HFFc6 (cell line): ENCODE measurements at regions not wholly inside any gene's neighbourhood (a gene's known extent, or its start where the extent isn't known, plus 50 kb on each side); places are given as distances from the start of the nearest gene placed in this dataset.

Experiments
- DNase-seq: peaks from one replicate; pipeline ENCODE4 v3.0.0-alpha.2; 2018
- H3K27ac Mint-ChIP-seq: 2 replicates; pipeline ENCODE4 v1.8.0; 2020; ENCODE audit warnings: mild to moderate bottlenecking, mixed read lengths
- H3K27me3 Mint-ChIP-seq: 2 replicates; pipeline ENCODE4 v1.8.0; 2021; ENCODE audit warnings: mild to moderate bottlenecking, moderate library complexity, mixed read lengths; ENCODE audit not compliant: insufficient read depth
- H3K36me3 Mint-ChIP-seq: 2 replicates; pipeline ENCODE4 v1.8.0; 2021; ENCODE audit warnings: low read depth, mixed read lengths
- H3K4me1 Mint-ChIP-seq: 2 replicates; pipeline ENCODE4 v1.8.0; 2020; ENCODE audit warnings: low read depth, mixed read lengths
- H3K4me3 Mint-ChIP-seq: 2 replicates; pipeline ENCODE4 v1.8.0; 2020; ENCODE audit warnings: mild to moderate bottlenecking, moderate library complexity, mixed read lengths
- H3K9me3 Mint-ChIP-seq: 2 replicates; pipeline ENCODE4 v1.8.0; 2020; ENCODE audit warnings: mild to moderate bottlenecking, mixed read lengths
- TF ChIP-seq, protein P1 (sequence below): fragments of 200-600 bp; sonication (generic); IDR thresholded peaks from 2 replicates; pipeline ENCODE4 v1.5.0; 2021; ENCODE audit warnings: antibody characterized with exemption, mild to moderate bottlenecking

DNA sequence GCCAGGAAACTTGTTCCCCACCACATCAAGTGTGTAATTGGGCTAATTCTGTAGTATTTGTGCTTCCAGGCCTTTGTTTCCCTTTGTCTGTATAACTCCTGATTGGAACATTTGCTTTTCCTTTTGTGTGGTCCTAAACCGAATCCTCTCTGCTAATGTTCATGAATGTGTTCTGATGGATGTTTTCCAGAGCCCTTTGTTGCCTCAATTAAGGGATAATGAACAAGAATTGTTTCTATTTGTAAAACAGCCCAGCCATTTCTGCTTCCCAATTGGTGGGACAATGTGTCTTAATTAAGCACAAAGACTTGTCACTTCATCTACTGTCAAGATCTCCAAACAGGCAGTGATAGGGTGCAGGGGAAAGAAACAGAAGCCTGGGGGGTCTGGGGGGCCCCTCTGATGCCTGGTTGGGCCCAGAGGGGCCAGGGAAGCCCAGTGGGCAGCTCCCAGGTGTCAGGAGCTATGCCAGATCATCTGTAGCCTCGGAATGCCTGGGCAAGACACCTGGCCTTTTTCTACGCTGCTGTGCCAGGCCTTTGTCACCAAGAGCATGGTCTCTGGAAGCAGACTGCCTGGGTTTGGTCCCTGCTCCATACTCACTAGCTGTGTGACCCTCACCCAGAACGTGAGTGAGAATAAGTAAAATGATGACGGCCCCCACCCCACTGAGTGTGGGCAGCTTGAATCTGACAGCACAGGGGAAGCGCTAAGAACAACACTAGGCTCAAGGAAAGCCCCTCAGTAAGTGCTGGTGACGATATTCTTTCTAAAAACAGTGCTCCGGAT lies 116.6 kb upstream of the PRR20G start:
- Mint-ChIP-seq H3K27me3 (peaks cover 39% of the 10 kb centered on the region), H3K4me1 (no peaks in the 10 kb centered on the region), H3K27ac (no peak overlapping the region), H3K9me3 (no peaks in the 10 kb centered on the region), H3K36me3 (no peaks in the 10 kb centered on the region), H3K4me3 (no peak overlapping the region)
- TF ChIP-seq, protein P1, sequence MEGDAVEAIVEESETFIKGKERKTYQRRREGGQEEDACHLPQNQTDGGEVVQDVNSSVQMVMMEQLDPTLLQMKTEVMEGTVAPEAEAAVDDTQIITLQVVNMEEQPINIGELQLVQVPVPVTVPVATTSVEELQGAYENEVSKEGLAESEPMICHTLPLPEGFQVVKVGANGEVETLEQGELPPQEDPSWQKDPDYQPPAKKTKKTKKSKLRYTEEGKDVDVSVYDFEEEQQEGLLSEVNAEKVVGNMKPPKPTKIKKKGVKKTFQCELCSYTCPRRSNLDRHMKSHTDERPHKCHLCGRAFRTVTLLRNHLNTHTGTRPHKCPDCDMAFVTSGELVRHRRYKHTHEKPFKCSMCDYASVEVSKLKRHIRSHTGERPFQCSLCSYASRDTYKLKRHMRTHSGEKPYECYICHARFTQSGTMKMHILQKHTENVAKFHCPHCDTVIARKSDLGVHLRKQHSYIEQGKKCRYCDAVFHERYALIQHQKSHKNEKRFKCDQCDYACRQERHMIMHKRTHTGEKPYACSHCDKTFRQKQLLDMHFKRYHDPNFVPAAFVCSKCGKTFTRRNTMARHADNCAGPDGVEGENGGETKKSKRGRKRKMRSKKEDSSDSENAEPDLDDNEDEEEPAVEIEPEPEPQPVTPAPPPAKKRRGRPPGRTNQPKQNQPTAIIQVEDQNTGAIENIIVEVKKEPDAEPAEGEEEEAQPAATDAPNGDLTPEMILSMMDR: no peak
- DNase-seq: no peak

DNA sequence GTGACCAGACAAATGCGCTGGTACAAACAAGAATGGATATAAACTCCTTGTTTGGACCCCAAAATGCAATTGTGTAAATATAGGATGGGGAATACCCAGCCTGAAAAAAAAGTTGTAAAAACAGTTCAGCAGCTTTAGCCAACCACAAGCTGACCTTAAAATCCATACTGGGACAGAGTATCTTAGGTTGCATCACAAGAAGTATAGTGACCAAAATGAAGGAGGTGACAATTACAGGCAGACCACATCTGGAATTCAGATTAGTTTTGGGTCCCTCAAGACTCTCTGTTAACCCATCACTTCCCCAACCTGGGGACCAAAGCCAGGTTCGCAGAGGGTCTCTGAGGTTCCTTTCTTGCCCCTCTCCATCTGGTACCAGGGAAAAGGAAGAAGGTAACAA lies 115.9 kb upstream of the PRR20G start:
- DNase-seq: no peak
- H3K4me1 Mint-ChIP-seq: no peaks in the 10 kb centered on the region
- no peak overlapping the region for H3K4me3 Mint-ChIP-seq
- H3K36me3 Mint-ChIP-seq: no peaks in the 10 kb centered on the region
- H3K27me3 Mint-ChIP-seq: peaks cover 34% of the 10 kb centered on the region
- H3K27ac Mint-ChIP-seq: no peak overlapping the region
- TF ChIP-seq, protein P1: no peak
- no peaks in the 10 kb centered on the region for H3K9me3 Mint-ChIP-seq

DNA sequence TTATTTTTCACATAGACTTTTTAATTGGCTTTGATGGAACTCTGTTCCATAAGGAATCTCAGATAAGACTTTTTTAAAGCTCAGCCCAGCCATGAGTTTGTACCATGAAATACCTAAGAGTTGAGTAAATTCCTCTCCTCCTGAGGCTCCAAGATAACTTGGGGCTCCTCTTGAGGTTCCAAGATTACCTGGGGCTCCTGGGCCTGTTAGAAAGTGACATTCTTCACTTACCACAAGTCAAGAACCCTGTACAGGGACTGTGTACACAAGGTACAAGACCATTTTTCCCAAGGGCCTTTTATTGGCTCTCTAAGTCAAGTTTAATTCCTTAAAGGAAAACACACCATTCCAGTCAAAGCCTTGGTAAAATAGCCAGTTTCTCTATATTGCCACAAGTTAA lies 111.3 kb upstream of the PRR20G start:
- Mint-ChIP-seq H3K9me3 (no peaks in the 10 kb centered on the region), H3K36me3 (no peaks in the 10 kb centered on the region), H3K4me3 (no peak overlapping the region), H3K27ac (no peak overlapping the region), H3K27me3 (peaks cover 35% of the 10 kb centered on the region), H3K4me1 (0 out of 2 replicates have a peak, but pooled peaks cover 5% of the 10 kb centered on the region)
- DNase-seq: no peak
- TF ChIP-seq, protein P1: no peak

GRCh38 chr3:127396473-127396872 lies 108.6 kb upstream of the PRR20G start:
- peaks cover 47% of the 10 kb centered on the region for H3K27me3 Mint-ChIP-seq
- 0 out of 2 replicates have a peak, but pooled peaks cover 5% of the 10 kb centered on the region for H3K4me1 Mint-ChIP-seq
- no peak overlapping the region for H3K27ac Mint-ChIP-seq
- no peak overlapping the region for H3K4me3 Mint-ChIP-seq
- TF ChIP-seq, protein P1: no peak
- no peak for DNase-seq
- no peaks in the 10 kb centered on the region for H3K9me3 Mint-ChIP-seq
- no peaks in the 10 kb centered on the region for H3K36me3 Mint-ChIP-seq

DNA sequence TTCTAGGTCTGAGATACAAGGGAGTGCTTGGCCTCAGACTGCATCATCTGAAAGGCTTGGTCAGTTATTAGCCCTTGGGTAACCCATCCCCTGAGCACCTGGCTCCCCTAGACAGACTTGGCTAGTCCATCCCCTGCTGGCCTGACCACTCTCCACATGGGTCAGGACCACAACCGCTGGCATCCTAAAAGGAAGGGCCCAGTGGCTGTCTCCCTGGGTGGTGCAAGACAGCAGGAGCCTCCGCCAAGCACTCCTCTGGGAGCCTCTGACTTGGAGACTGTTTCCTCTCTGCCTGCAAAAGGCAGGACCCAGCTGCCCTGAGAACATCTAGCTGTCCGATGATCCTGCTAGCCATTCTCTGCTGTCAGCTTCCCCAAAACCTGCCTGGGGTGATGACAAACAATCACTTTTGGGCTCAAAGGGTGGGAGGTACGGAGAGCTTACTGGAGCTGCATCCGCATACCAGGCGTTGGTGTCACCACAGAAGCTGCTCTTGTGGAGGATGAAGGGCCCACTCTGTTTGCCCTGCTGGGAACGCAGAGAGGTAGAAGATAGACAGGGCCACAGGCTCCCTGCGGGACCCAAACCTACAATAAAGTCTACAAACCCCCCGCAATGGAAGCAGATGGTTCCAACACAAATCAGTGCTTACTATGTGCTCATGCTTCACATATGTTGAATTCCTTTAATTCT lies 108.0 kb upstream of the PRR20G start:
- H3K36me3 Mint-ChIP-seq: no peaks in the 10 kb centered on the region
- peaks cover 54% of the 10 kb centered on the region for H3K27me3 Mint-ChIP-seq
- no peak overlapping the region for H3K4me3 Mint-ChIP-seq
- H3K27ac Mint-ChIP-seq: no peak overlapping the region
- no peaks in the 10 kb centered on the region for H3K9me3 Mint-ChIP-seq
- DNase-seq: no peak
- TF ChIP-seq, protein P1: no peak
- 0 out of 2 replicates have a peak, but pooled peaks cover 5% of the 10 kb centered on the region for H3K4me1 Mint-ChIP-seq
